ENCODE measurements at regions not wholly inside any gene's neighbourhood (a gene's known extent, or its start where the extent isn't known, plus 50 kb on each side); places are given as distances from the start of the nearest gene placed in this dataset.

- peak in 1 of 5 experiments; percentile 72 for DNase-seq
Measured at GRCh38 chr5:54927097-54927746, 58.2 kb downstream of the ESM1 start.

GRCh38 chr5:54924487-54924886 is 60.9 kb downstream of the ESM1 start:
- no peak for DNase-seq

GRCh38 chr5:54917323-54917722 is 68.1 kb downstream of the ESM1 start:
- DNase-seq = no peak

- DNase-seq = no peak
Measured at GRCh38 chr5:54915466-54916027, 69.8 kb downstream of the ESM1 start.

- no peak for DNase-seq
Measured at GRCh38 chr5:54912021-54912420, 73.4 kb downstream of the ESM1 start.

- no peak for DNase-seq
Measured at GRCh38 chr5:54909911-54910870, 75.2 kb downstream of the ESM1 start.

GRCh38 chr5:54908774-54909525 is 76.4 kb downstream of the ESM1 start:
- DNase-seq = no peak

GRCh38 chr5:54905942-54906537 is 79.4 kb downstream of the ESM1 start:
- DNase-seq = peak in 4 of 5 experiments; percentile 19 to 71 (median 48)

- DNase-seq = no peak
Measured at GRCh38 chr5:54905246-54905795, 80.1 kb downstream of the ESM1 start.

GRCh38 chr5:54904425-54904824 is 81.0 kb downstream of the ESM1 start:
- DNase-seq = peak in 1 of 5 experiments; percentile 29

GRCh38 chr5:54902791-54903473 is 82.5 kb downstream of the ESM1 start:
- DNase-seq = peak in 2 of 5 experiments; percentile 7 to 97

- no peak for DNase-seq
Measured at GRCh38 chr5:54900984-54901725, 84.2 kb downstream of the ESM1 start.

GRCh38 chr5:54897001-54897400 is 88.4 kb downstream of the ESM1 start:
- no peak for DNase-seq

GRCh38 chr5:54895816-54896341 is 89.5 kb downstream of the ESM1 start:
- peak in 1 of 5 experiments; percentile 49 for DNase-seq

GRCh38 chr5:54894957-54895815 is 90.2 kb downstream of the ESM1 start:
- DNase-seq = peak in 1 of 5 experiments; percentile 54

GRCh38 chr5:54889826-54890225 is 95.6 kb downstream of the ESM1 start:
- DNase-seq = no peak

- DNase-seq = no peak
Measured at GRCh38 chr5:54887663-54888062, 97.7 kb downstream of the ESM1 start.

GRCh38 chr5:54886866-54887265 is 98.5 kb downstream of the ESM1 start:
- DNase-seq = no peak

GRCh38 chr5:54885636-54886035 is 99.8 kb downstream of the ESM1 start:
- no peak for DNase-seq
